Forelimb muscle (tissue), 1 donor: ENCODE measurements at regions not wholly inside any gene's neighbourhood (a gene's known extent, or its start where the extent isn't known, plus 50 kb on each side); places are given as distances from the start of the nearest gene placed in this dataset.

Experiments used
- DNase-seq: peaks from one replicate; pipeline ENCODE4 v3.0.0-alpha.2; 2013; ENCODE audit warnings: low read depth

GRCh38 chr13:61030445-61030844 lies 385.2 kb downstream of the PCDH20 start:
- DNase-seq = no peak

GRCh38 chr13:61029064-61029463 lies 386.6 kb downstream of the PCDH20 start:
- no peak for DNase-seq

DNA sequence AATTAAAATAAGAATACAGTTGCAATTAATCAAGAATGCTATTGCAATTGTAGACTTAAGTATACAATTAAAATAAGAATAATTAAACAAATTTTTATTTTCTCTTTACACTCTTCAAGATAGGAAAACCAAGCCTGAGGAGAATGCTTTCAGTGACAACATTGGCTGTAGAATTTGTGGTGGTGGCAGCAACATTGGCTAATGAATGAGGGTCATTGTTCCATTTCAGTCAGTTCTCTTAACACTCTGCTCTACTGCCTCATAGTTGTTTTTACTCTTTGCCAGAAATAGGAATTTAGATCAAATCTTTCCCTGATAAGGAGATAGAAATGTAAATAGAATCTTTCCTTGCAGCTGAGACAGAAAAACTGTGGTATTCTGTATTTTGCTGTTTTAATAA lies 391.6 kb downstream of the PCDH20 start:
- no peak for DNase-seq

DNA sequence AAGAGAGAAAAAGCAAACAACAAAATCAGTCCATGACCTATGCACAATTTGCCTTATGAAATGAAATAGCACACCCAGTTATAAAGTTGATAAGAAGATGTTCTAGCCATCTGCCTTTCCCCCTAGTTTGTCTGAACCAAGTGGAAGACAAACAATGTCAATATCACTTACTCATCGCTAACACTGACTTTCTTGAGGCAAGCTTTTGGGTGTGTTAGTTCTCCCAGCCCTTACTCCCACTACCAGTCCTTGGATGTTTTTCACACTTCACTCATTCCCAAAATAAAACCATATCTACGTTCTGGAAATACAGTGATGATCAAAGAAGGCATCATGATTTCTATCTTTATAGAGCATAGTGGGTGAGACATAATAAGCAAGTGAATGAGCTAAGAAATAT lies 393.8 kb downstream of the PCDH20 start:
- DNase-seq = no peak

- no peak for DNase-seq
Observed at GRCh38 chr13:61013796-61014195, 401.9 kb downstream of the PCDH20 start.

- DNase-seq = no peak
Observed at GRCh38 chr13:61010358-61010757, 405.3 kb downstream of the PCDH20 start.

DNA sequence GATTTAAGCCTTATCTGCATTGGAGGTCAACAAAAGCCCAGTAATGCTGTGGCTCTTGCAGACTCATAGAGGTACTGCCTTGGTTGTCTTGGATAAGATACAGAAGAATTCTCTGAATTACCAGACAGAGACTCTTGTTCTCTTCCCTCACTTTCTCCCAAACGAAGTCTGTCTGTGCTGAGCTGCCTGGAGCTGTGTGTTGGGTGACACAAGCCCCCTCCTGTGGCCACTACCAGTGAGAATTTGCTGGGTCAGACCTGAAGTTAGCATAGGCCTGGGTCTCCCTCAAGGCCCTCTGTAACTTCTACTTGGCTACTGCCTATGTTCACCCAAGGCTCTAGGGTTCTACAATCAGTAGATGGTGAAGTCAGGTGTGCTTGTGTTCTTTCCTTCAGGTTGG lies 413.0 kb downstream of the PCDH20 start:
- DNase-seq = no peak

- DNase-seq = no peak
Observed at GRCh38 chr13:60990032-60990733, 425.5 kb downstream of the PCDH20 start.

DNA sequence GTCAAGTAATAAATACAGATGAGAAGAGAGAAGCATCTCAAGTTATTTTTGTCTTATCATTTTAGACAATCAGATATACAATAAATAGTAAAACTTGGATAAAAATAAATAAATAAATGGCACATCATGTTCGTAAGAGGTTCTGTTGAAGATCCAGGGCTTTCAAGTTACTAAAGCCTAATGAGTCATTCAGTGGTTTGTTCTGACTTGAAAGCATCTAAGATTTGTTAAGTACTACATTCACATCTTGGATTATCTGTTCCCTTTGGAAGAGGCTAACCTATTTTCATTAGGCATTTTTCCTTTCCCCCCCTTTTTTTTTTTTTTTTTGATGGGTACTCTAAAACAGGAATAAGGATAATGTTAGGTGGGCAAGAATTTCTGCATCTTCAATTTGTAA lies 429.3 kb downstream of the PCDH20 start:
- no peak for DNase-seq

- DNase-seq = no peak
Observed at GRCh38 chr13:60981407-60981806, 434.2 kb downstream of the PCDH20 start.

- no peak for DNase-seq
Observed at GRCh38 chr13:60976367-60976766, 439.3 kb downstream of the PCDH20 start.

DNA sequence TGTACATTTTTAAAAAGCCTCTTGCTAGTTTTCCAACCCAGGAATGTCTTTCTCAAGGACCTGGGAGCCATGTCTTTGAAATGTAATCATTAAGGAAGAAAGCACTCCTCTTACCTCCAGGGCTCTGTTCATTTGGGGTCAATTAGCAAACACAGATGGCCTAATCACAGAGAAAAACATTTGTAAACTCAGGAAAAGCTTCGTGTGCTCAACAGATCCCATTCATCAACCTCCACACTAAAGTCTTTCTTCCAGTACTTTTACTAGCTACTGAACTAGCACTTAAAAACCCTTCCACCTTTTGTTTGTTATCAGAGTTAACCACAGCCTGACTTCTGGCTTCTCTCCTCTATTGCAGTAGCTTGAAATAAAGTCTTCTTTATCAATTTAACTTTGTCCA lies 441.4 kb downstream of the PCDH20 start:
- DNase-seq = no peak

GRCh38 chr13:60973529-60973928 lies 442.1 kb downstream of the PCDH20 start:
- no peak for DNase-seq

DNA sequence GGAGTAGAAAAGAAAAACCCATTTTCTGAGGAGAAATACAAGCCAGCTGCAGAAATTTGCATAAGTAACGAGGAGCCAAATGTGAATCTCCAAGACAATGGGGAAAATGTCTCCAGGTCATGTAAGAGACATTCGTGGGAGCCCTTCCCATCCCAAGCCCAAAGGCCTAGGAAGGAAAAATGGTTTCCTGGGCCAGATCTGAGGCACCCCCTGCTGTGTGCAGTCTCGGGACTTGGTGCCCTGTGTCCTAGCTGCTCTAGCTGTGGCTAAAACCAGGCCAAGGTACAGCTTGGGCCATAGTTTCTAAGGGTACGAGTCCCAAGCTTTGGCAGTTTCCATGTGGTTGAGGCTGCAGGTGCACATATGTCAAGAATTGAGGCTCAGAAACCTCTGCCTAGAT lies 444.9 kb downstream of the PCDH20 start:
- DNase-seq = no peak

DNA sequence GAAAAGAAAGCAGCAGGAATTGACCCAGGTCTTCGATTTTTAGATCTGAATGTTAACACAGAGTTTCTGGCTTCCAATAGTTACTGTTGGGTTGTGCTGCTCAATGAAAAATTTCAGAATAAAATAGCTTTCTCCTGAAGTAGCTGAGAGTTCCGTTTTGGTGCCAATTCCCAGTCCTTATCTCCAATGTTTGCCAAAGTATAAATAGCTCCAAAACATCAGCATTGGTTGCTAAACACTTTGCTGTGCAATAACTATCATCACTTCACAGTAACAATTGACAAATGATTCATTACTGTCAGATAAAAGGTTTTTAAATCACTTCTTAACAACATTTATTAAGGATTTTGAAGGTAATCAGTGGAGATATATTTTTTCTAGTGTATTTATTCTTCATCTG lies 446.0 kb downstream of the PCDH20 start:
- no peak for DNase-seq

DNA sequence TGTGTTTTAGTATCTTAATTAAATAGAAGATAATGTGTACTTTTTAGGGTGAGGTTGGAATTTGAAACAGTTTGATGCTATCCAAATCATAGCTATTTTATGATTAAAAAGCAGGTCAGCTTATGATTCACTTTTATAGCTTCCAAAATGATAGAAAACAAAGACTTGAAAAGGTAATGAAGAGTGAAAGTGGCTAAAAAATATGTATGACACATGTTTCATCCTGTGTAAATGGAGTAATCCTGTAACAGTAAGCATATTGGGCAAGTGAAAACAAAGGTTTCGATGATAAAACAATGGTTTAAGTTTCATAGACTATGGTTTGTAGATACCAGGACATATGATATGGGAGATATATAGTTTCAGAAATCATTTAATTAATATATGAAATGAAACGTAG lies 456.2 kb downstream of the PCDH20 start:
- DNase-seq = no peak

GRCh38 chr13:60957816-60958215 lies 457.8 kb downstream of the PCDH20 start:
- DNase-seq = no peak

- no peak for DNase-seq
Observed at GRCh38 chr13:60945396-60945795, 470.3 kb downstream of the PCDH20 start.

GRCh38 chr13:60944863-60945262 lies 470.8 kb downstream of the PCDH20 start:
- DNase-seq = no peak

DNA sequence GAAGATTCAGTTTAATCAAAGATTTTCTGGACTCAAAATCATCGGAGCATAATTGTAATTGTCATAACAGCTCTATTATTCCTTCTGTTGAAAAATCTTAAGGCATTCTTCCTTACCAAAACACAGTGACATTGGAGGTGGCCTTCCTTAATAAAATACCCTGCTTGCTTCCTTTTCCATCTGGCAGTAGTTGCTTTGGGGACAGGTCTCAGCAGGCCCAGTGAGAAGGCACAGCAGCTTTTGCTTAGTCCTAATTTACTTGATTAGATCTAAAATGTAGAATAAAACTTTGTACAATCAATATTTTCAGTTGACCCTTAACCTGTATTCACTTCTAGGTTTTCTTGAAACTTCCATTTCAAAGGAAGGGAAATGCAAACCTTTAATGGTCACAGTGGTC lies 471.6 kb downstream of the PCDH20 start:
- DNase-seq = no peak

GRCh38 chr13:60936281-60936680 lies 479.4 kb downstream of the PCDH20 start:
- no peak for DNase-seq

GRCh38 chr13:60933638-60934037 lies 482.0 kb downstream of the PCDH20 start:
- DNase-seq = no peak

DNA sequence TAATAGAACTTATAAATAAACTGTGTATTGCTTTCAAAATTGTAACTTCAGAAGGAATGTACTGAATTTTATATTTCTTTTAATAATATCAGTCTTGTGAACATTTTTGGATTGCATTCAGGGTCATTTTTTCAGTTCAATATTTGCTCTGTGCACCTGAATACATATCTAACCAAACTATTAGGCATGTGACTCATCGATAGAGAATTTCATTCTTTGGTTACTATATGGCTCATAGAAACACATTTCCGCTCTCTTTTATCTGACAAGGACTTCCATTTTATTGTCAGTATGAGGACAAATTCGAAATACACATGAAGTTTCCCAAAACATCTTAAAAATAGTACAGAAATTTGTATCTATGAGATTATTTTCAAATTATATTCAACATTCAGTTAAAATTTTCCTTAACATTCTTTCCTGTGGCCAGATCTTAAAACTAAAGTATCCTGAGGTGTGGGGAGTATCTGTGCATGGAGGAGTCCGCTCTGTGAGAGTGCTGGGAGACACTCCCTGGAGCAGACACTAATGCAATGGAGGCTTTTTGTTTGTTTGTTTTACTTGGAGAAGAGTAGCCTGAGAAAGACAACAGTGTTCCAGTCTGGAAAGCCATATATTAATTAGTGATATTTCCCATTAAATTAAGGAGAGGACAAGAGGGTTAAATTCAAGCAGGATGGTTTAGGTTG lies 483.6 kb downstream of the PCDH20 start:
- no peak for DNase-seq

DNA sequence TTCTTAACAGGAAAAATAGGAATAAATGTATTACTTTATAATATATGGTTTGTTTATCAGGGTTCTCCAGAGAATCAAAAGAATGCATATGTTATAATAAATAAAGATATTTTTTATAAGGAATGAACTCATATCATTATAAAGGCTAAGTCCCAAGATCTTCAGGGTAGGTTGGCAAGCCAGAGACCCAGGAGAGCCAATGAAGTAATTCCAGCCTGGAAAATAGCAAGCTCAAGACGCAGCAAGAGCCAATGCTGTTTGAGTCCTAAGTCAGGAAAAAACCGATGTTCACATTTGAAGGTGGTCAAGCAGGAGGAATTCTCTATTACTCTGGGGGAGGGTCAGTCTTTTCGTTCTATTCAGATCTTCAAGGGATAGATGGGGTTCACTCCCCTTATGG lies 490.0 kb downstream of the PCDH20 start:
- DNase-seq = no peak
